Glomerular visceral epithelial cell (primary cell): ENCODE measurements at regions not wholly inside any gene's neighbourhood (a gene's known extent, or its start where the extent isn't known, plus 50 kb on each side); places are given as distances from the start of the nearest gene placed in this dataset.
A peak's percentile ranks its signal among the peaks of the same experiment; 100 is the strongest.

Source experiments
- DNase-seq: peaks from one replicate; pipeline ENCODE4 v3.0.0-alpha.2; 2016; ENCODE audit errors: extremely low spot score

DNA sequence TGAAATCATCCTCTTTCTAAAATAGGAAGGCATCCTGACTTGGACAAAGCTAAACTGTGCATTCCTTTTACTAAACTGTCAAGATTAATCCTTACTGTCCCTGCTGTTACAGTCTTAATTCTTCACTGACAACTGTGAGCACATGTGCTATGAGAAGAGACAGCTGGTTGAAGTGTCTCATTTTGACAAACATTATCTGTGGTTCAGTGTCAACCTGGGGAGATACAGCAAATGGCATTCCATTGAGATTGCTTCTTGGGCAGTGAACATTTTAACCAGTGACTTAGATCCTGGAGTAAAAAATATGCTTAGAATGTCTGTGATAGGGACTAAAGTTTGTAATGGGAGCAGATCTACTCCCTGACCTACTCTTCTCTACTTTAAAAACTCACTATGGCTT lies 552.6 kb upstream of the ATP2B1 start:
- no peak for DNase-seq

DNA sequence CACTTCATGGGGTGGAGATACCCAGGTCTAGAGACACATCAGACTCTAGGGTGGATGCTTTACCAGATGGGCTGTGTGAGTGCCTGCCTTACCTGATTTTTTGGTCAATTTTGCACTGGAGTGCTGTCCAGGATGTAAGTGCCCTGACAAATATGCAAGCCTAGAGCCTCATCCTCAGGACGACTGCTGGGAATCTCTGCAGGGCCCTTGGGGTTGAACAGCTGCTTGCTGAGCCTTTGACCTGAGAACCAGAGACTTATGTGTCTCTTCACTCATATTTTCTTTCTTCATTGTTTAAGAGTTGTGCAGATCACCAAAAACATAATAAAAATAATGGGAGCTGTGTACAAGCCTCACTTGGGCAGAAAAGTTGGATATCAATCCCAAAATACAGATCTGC lies 551.5 kb upstream of the ATP2B1 start:
- no peak for DNase-seq

DNA sequence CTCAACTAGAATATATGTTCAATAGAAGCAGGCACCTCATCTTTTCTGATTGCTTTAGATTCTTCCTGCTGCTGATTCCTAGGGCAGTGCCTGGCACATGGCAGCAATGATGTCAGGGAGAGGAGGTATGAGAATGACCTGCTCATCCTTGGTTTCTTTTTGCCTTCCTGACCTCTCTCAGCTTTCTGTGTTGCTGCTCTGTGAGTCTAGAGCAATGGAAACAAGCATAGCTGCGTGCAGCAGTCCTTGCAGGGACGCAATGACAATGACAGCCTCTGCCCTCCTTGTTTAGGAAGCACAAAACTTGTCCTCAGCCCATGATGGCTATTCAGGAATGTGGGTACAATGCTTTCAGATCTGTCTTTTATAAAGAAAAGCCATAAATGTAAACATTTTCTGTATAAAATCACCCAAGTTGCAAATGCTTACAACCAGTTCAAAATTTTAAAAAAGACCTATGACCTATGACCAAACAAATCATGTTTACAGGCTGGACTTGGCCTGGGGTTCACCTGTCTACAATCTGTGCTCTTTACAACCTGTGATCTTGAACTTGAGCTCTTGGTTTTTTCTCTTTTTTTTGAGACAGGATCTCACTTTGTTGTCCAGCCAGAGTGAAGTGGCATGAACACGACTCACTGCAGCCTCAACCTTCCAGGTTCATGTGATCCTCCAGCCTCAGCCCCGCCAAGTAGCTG lies 549.4 kb upstream of the ATP2B1 start:
- no peak for DNase-seq

DNA sequence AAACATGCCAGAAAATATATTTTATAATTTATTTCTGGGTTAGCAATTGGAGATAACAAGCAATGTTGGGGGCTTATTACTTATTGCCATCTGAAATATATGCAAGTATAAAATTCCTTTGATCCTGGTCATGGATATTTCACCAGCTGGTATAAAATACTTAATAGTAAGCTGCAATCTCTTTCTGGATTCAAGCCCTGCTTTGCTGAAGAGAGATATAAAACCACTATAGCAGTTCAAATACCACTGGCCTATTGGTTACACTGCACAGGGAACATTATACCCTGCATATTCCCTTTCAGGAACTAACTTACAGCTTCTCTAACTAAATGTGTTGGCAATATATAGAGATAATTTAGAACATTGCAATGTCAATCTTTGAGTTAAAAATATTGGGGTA lies 546.2 kb upstream of the ATP2B1 start:
- no peak for DNase-seq

DNA sequence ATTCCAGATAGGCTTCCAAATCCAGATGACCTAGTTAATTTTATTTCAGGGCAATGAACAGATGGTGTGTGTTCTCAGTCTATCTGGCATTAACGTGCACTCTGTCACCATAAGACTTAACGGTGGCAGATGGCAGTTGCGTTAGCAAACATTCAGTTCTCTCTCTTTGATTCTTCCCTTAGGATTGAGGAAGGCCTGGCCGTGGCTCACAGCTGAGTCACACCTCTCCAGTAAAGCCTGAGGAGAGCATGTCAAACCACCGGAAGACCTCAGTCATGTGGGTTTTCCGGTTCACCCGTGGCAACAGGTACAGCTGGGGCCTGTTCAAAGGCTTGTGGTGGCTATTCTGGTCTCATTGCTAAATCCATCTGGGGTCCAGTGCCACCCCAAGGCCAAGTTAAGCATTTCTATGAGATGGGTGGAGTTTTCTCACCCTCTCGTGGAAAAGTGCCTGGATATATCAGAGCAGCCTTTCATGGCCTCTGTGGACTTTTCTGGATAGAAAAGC lies 545.1 kb upstream of the ATP2B1 start:
- peak; percentile 95 for DNase-seq

DNA sequence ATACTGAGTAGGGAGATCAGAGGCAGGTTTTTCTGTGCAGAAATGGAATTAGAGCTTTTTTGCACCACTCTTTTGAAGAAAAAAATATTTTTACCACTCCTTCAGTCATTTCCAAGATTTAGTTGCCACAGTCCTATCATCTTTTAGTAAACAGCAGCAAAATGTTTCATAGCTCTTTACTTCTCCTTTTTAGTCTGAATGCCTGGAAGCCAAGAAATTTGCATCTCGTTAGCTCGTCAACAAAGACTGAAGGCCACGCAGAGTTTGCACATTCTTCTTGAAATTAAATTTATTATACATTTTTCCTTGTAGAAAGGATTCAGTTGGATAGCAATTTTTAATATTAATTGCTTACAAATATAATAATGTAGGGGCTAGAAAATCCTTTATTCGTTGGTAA lies 544.5 kb upstream of the ATP2B1 start:
- no peak for DNase-seq

DNA sequence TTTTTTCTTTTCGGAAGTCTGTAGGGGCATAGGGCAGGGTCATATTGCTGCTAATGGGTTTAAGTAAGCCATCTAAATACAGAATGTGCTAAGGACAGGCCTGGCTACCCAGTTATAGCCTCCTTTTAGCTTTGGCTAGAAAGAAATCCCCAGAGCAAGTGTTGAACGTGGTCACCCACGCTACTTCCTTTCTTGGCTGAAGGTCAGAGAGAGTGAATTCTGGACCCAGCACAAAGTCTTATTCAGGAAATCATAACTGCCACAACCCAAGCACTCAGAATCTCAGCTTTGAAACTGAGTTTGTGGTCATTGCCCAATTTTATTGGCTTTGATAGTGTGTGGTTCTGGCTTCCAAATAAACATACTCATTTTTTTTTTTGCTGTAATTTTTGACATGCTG lies 542.1 kb upstream of the ATP2B1 start:
- DNase-seq, result no peak

DNA sequence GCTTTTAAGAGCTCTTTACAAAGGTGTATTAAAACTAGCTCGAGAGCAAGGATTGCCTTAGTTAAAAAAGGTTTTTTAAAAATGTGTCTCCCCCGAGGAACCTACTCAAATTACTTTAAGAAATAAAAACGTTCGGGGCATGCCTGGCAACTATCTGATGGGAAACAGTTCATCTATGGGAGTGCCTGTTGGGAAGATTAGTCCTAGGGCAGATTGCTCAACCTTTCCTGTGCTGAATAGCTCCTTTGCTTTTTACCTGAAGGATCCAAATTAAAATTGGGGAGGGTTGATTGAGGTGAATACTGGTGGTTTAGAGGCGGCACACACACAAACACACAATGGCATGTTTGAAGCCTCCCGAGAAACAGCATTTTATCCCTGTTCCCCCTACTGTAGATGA lies 541.4 kb upstream of the ATP2B1 start:
- DNase-seq, result no peak

DNA sequence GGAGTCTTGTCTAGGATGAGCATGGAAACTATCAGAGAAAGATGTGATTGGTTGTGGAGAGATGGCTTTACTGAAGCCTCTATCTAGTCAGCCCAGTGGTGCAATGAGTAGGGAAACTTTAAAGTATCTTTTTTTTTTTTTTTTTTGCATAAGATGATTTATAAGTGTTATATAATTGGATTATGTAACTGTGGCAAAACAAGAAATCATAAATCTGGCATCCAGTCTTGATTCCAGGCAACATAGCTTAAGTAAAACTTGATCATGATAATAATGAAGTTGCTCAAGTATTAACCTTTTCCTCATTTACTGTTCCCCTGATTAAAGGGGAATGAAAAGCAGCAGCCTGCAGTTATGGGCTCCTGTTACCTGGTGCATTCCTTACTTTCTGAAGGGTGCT lies 538.0 kb upstream of the ATP2B1 start:
- no peak for DNase-seq

DNA sequence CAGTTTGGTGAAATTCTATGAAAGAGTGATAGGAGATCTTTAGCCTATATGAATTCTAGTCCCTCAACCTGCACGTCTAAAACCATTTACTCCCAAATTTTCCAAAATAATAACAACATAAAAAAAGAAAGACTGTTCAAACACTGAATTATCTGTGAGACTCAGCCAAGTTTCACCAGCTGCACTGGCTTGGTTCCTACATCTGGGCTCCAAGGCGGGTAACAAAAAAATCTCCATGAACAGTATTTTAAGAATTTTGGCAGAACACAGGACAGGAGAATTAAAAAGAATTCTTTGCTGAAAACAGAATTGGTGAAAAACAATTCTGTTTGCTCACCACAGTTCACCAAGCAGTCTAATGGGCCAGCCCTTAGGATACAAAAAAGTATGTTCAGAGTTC lies 536.8 kb upstream of the ATP2B1 start:
- DNase-seq, result no peak

DNA sequence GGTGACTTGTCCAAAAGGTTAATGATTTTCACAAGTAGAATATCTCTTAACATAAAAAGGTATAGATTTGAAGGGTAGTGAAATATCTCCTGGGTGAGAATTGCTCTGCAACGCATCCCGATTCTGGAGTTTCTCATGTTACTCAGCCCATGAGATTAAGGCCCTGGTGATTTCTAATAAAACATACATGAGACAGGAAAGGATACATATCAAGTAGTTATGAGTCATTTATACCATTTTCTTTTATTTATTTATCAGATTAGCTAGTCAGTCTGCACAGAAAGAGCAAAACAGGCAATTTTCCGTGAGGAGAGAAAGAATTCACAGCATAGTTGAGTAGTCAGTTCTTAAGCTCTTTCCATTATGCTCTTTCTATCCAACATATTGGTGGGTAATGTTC lies 535.6 kb upstream of the ATP2B1 start:
- no peak for DNase-seq

DNA sequence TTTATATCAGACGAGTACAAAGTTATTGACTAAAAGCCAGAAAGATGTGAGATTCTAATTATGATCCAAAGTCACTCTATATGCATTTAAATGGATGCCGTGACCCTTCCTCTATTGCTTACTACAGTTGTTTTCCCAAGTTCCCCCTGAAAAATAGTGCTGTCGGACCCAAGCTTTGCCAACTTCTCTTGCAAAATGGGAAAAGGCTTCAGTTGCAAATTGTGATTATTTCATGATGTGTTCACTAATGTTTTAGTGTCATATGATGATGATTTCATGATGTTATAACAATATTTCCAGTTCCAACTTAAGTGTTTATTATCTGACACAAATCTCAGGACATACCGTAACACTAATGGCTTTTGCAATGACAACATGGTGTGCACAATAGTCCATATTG lies 534.6 kb upstream of the ATP2B1 start:
- no peak for DNase-seq

DNA sequence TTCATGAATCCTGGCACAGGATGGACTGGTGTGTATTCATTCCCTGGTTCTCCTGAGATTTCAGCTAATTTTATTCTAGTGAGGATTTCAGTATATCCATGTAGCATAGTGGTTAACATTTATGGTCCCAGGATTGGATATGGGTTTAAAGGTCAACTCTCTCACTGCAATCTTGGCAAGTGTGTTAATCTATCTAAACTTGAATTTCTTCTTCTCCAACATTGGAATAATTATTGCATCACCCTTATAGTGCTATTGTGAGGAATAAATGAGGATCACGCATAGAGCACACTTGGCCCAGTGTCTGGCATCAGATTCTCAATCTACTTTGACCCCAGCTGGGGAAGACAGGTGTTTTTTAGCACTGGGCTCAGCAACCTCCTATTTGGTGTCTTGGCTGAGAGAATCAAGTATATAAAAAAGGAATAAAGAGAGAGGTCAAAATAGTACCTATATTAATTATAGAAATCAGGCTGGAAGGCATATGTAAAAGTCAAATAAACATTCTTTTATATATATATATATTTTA lies 531.2 kb upstream of the ATP2B1 start:
- no peak for DNase-seq

DNA sequence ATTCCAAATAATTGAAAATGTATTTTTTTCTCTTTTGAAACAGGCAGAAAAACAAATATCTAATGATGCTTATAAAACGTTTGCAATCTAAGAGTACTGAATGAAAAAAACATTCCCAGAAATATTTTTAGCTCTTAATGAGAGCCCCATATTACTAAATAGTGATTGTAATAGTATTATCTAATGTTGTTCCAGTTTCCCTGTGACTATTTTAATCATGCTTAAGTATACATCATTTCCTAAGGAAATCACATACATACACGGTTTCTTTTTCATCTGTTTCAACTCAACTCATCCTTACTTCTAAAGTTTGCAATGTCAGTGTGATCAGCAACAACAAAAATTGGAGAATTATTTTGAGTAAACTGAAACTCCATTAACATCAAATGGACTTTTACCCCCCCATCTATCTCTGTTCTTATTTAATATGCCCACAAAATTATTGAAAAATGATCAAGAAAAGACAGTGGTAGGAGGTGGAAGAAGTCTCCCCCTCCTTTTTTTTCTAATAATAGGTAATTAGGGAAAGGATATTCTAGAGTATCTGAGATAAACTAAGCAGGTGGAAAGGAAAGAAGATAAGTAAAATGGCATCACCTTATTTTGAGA lies 530.1 kb upstream of the ATP2B1 start:
- no peak for DNase-seq

DNA sequence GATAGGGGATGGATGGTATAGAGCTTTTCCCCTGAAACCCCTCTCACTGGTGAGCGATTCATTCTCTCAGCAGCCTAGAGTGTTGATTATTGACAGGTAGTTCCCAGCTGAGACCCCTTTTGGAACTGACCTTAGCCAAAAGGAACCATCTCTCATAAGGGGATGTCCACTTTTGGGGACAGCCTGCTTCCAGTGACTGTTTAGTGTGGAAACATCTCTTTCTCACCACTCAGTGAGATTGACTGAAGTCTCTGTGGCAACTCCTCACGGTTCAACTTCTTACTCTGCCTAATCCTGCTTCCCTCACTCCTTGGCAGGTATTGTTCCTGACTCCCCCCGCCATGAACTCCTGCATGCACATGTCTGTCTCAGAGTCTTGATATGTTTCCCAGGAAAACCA lies 529.2 kb upstream of the ATP2B1 start:
- no peak for DNase-seq

DNA sequence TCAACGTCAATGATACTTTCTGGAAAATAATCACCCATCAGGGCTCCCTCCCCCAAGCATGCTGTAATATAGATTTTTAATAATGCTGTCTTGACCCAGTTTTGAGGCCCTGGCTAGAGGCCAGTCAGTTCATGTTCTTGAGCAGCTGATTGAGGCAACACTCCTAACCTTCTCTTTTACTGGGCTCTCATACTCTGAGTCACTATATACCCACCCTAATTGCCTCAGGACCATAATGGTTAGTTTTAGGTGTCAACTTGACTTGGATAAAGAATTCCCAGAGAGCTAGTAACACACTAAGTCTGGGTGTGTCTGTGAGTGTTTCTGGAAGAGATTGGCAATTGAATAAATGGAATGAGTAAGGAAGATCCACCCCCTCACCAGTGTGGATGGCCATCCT lies 527.0 kb upstream of the ATP2B1 start:
- no peak for DNase-seq

DNA sequence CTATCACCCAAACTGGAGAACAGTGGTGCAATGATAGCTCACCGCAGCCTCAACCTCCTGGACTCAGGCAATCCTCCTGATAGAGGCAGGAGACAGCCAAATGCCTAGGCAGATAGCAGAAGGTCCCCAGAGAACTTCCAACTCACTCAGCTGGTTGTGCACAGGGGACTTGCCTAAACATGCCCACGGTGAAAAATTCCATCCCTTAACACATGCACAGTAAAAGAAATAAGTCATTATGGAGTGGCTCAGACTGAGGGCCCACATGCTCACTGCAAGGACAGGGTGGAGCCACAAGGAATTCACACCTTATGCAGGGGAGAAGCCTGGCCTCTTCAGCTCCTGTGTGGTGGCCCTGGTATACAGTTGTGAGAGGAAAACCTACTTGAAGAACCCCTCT lies 525.8 kb upstream of the ATP2B1 start:
- DNase-seq, result no peak

DNA sequence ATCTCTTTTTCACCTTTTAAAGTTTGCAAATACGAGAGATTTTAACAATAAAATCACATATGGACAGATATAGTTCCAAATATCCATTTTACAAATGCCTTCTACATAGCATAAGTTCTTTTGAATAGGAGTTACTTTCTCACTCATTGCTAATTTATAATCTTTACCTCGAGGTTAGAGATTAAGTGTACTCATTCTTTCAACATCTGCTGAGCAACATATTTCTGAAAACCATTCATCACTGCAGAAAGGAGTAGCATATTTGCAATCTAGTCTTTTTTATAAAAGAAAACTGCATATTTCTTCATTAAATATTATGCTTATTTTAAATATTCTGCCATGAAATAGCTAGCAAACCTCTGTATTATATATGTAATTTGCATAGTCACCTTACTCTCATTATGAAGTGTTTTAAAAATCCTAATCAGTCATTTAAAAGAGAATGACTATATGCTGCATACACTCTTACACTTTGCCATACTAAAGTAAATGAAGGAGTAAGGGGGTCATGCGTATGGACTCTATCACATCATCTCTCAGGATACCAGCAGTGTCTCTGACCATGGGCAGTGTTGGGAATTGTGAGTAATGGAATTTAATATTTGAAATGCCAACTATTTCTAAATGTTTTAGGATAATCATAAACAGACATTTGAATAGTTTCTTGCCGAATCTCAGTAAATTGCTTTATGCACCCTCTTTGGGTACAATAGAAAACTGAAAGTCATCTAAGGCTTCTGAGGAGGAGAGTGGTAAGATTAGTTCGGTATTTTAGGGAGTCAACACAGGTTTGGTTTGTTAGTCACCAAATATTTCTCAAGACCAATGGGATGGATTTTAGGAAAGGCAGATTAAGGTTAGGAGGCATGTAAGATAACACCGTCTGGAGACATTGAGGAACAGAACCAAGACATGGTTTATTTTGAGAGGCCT lies 524.8 kb upstream of the ATP2B1 start:
- no peak for DNase-seq

DNA sequence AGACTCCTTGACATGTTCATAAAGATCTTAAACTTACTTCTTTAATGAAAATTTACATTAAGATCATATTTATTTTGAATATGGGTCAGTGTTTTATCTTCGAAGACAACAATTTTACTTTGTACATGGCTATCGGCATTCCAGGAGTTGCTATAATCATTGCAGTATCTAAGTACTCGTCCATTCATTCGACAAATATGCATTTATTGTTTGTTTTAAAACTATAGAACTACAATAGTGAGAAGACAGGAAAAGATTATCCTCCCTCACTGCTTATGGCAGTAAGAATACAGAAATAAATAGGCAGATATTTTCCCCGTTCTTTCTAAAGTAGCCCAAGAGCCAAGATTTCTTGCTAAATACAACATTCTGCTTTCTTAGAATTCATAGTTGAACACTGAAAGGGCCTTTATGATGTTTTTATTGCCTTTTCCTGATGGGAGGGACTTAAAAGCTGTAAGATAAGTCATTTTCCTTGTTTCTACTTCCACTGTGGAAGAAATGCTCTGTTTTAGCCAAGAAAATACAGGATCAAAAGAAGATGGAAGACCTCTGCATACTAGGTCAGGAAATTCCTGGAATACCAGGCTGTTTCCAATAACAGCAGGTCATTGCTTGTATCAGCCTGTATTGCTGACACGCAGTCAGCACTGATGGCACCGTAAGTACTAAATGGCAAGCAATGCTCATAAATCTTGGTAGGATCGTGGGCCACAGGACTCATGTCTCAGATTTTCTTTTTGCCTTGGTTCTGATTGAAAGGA lies 521.0 kb upstream of the ATP2B1 start:
- DNase-seq, result no peak

DNA sequence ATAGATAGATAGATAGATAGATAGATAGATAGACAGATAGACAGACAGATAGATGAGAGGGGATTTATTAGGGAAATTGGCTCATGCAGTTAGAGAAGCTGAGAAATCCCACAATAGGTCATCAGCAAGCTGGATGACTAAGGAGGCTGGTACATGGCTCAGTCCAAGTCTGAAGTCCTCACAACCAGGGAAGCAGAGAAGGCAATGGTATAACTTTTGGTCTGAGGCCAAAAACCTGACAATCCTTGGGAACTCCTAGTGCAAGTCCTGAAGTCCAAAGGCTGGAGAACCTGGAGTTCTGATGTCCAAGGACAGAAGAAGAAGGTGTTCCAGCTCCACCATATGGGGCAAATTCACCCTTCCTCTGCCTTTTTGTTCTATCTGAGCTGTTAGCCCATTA lies 517.6 kb upstream of the ATP2B1 start:
- no peak for DNase-seq

DNA sequence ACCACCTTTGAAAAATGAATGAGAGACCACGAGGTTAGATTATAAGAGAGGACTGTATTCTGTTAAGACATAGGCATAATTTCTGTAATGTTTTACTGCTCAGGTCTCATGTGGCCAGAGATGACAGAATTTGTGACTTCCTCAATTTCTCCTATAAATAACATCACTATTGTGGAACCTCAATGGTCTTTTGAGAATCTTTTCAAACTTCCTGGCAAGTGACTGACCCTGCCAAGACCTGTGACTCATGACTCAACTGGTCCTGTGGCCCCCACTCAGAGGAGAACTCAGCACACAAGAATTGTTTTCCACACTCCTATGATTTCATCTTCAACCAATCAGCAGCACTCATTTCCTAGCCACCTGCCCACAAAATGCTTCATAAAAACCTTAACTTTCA lies 508.2 kb upstream of the ATP2B1 start:
- DNase-seq, result peak; percentile 58
